ENCODE measurements at regions not wholly inside any gene's neighbourhood (a gene's known extent, or its start where the extent isn't known, plus 50 kb on each side); places are given as distances from the start of the nearest gene placed in this dataset.

- WGBS = 61% methylated on average over 1 of the region's 1 CpG
- Histone ChIP-seq H3K27ac (no peak overlapping the region), H3K9me3 (no peaks in the 10 kb centered on the region), H3K4me3 (no peak overlapping the region), H3K36me3 (no peaks in the 10 kb centered on the region), H3K4me1 (replicated peaks) (no peaks in the 10 kb centered on the region), H3K27me3 (replicated peaks; ENCODE audit: insufficient read depth) (no peaks in the 10 kb centered on the region)
- no peak for DNase-seq (ENCODE audit: low spot score)
- intact Hi-C loops (cut with DNase I) = no loop called here
- TF ChIP-seq CTCF (IDR thresholded peaks at IDR 0.05) (no peak), POLR2A (IDR thresholded peaks at IDR 0.05) (no peak), POLR2AphosphoS5 (IDR thresholded peaks at IDR 0.05) (no peak)
Observed at GRCh38 chr7:113639221-113639620, 279.6 kb downstream of the PPP1R3A start.

- no peaks in the 10 kb centered on the region for H3K4me1 ChIP-seq (replicated peaks)
- H3K9me3 ChIP-seq = no peaks in the 10 kb centered on the region
- no peaks in the 10 kb centered on the region for H3K27me3 ChIP-seq (replicated peaks; ENCODE audit: insufficient read depth)
- no peak for DNase-seq (ENCODE audit: low spot score)
- H3K27ac ChIP-seq = no peak overlapping the region
- H3K4me3 ChIP-seq = no peak overlapping the region
- WGBS = 76% methylated on average over 5 of the region's 5 CpGs
- no peaks in the 10 kb centered on the region for H3K36me3 ChIP-seq
- no peak for TF ChIP-seq CTCF (IDR thresholded peaks at IDR 0.05)
- no peak for TF ChIP-seq POLR2AphosphoS5 (IDR thresholded peaks at IDR 0.05)
- no peak for TF ChIP-seq POLR2A (IDR thresholded peaks at IDR 0.05)
- intact Hi-C loops (cut with DNase I) = no loop called here
Observed at GRCh38 chr7:113636727-113637421, 281.9 kb downstream of the PPP1R3A start.

GRCh38 chr7:113635492-113635891, 283.3 kb downstream of the PPP1R3A start:
- H3K4me1 ChIP-seq (replicated peaks) = no peaks in the 10 kb centered on the region
- intact Hi-C loops (cut with DNase I) = no loop called here
- no peak overlapping the region for H3K4me3 ChIP-seq
- no peak for TF ChIP-seq CTCF (IDR thresholded peaks at IDR 0.05)
- no peak for TF ChIP-seq POLR2AphosphoS5 (IDR thresholded peaks at IDR 0.05)
- TF ChIP-seq POLR2A (IDR thresholded peaks at IDR 0.05) = no peak
- H3K27me3 ChIP-seq (replicated peaks; ENCODE audit: insufficient read depth) = no peaks in the 10 kb centered on the region
- H3K36me3 ChIP-seq = no peaks in the 10 kb centered on the region
- no peaks in the 10 kb centered on the region for H3K9me3 ChIP-seq
- DNase-seq (ENCODE audit: low spot score) = no peak
- no peak overlapping the region for H3K27ac ChIP-seq

GRCh38 chr7:113633073-113633472, 285.7 kb downstream of the PPP1R3A start:
- H3K4me3 ChIP-seq = no peak overlapping the region
- intact Hi-C loops (cut with DNase I) = no loop called here
- 67% methylated on average over 3 of the region's 3 CpGs for WGBS
- TF ChIP-seq POLR2A (IDR thresholded peaks at IDR 0.05) = no peak
- TF ChIP-seq POLR2AphosphoS5 (IDR thresholded peaks at IDR 0.05) = no peak
- TF ChIP-seq CTCF (IDR thresholded peaks at IDR 0.05) = no peak
- H3K9me3 ChIP-seq = no peaks in the 10 kb centered on the region
- no peaks in the 10 kb centered on the region for H3K27me3 ChIP-seq (replicated peaks; ENCODE audit: insufficient read depth)
- H3K4me1 ChIP-seq (replicated peaks) = no peaks in the 10 kb centered on the region
- H3K36me3 ChIP-seq = no peaks in the 10 kb centered on the region
- no peak for DNase-seq (ENCODE audit: low spot score)
- no peak overlapping the region for H3K27ac ChIP-seq
